SU-DHL-6 (cell line): ENCODE measurements at regions not wholly inside any gene's neighbourhood (a gene's known extent, or its start where the extent isn't known, plus 50 kb on each side); places are given as distances from the start of the nearest gene placed in this dataset.

ENCODE experiments used
- H2AFZ ChIP-seq: fragments of 200-600 bp; sonication (generic); 2 replicates; pipeline ENCODE4 v1.6.1; 2014; ENCODE audit warnings: low read depth, mild to moderate bottlenecking, moderate library complexity, mixed read lengths, antibody characterized with exemption, low read length; ENCODE audit not compliant: severe bottlenecking
- H3F3A ChIP-seq: fragments of 200-600 bp; shearing (Covaris generic); 2 replicates; pipeline ENCODE4 v1.6.0; 2016; ENCODE audit warnings: antibody characterized with exemption, mild to moderate bottlenecking; ENCODE audit not compliant: insufficient read depth
- H3K27ac ChIP-seq: fragments of 200-600 bp; sonication (generic); 2 replicates; pipeline ENCODE4 v1.5.1; 2016; ENCODE audit warnings: low read depth, mild to moderate bottlenecking, low read length, moderate library complexity, mixed read lengths
- H3K27me3 ChIP-seq: fragments of 200-600 bp; sonication (generic), shearing (Covaris generic); 2 replicates; pipeline ENCODE4 v1.6.0; 2014; ENCODE audit warnings: mild to moderate bottlenecking, low read length
- H3K36me3 ChIP-seq: fragments of 200-600 bp; sonication (generic); 2 replicates; pipeline ENCODE4 v1.6.1; 2014; ENCODE audit warnings: mild to moderate bottlenecking, low read length, mixed read lengths
- H3K4me2 ChIP-seq: fragments of 300-600, 200-600 bp; shearing (Covaris generic), sonication (generic); 2 replicates; pipeline ENCODE4 v1.6.0; 2014; ENCODE audit warnings: low read length, low read depth, mild to moderate bottlenecking; ENCODE audit not compliant: poor library complexity, severe bottlenecking
- H3K4me3 ChIP-seq: fragments of 200-600 bp; sonication (generic); 2 replicates; pipeline ENCODE4 v1.5.1; 2014; ENCODE audit warnings: antibody characterized with exemption, low read length, mild to moderate bottlenecking, mixed read lengths; ENCODE audit not compliant: insufficient read depth, poor library complexity, severe bottlenecking
- H3K79me2 ChIP-seq: fragments of 200-600 bp; sonication (generic); 2 replicates; pipeline ENCODE4 v1.6.1; 2014; ENCODE audit warnings: mild to moderate bottlenecking, low read length, moderate library complexity; ENCODE audit not compliant: insufficient read depth
- H3K9ac ChIP-seq: fragments of 200-600 bp; sonication (generic); 2 replicates; pipeline ENCODE4 v1.7.0; 2014; ENCODE audit warnings: mild to moderate bottlenecking, low read length
- H3K9me2 ChIP-seq: fragments of 200-600 bp; sonication (generic); replicated peaks from 2 replicates; pipeline ENCODE4 v1.6.1; 2014; ENCODE audit warnings: low read length; ENCODE audit not compliant: insufficient read depth
- H3K9me3 ChIP-seq: fragments of 200-600 bp; sonication (generic); 2 replicates; pipeline ENCODE4 v1.6.1; 2014; ENCODE audit warnings: low read length, mixed read lengths; ENCODE audit not compliant: insufficient read depth
- H4K20me1 ChIP-seq: fragments of 200-600 bp; sonication (generic); 2 replicates; pipeline ENCODE4 v1.6.1; 2014; ENCODE audit warnings: low read depth, mild to moderate bottlenecking, antibody characterized with exemption, low read length, moderate library complexity, mixed read lengths
- EZH2phosphoT487 ChIP-seq: fragments of 200-600 bp; sonication (generic), shearing (Covaris generic); conservative IDR thresholded peaks from 2 replicates; pipeline ENCODE4 v1.6.1; 2018; ENCODE audit warnings: mild to moderate bottlenecking, antibody characterized with exemption, low read length, moderate library complexity, mixed read lengths
- TF ChIP-seq, protein P1 (sequence below): fragments of 200-600 bp; sonication (generic); IDR thresholded peaks from one replicate; pipeline ENCODE4 v1.5.1; 2017; ENCODE audit warnings: antibody characterized with exemption, mild to moderate bottlenecking, low read length, moderate library complexity; ENCODE audit not compliant: insufficient read depth, poor library complexity, severe bottlenecking

GRCh38 chr10:44043646-44044375, 341.1 kb downstream of the CXCL12 start:
- H3K9me2 ChIP-seq, result no peaks in the 10 kb centered on the region
- no peak overlapping the region for H3K27ac ChIP-seq
- H3K79me2 ChIP-seq, result no peaks in the 10 kb centered on the region
- no peak for TF ChIP-seq EZH2phosphoT487
- TF ChIP-seq, protein P1, sequence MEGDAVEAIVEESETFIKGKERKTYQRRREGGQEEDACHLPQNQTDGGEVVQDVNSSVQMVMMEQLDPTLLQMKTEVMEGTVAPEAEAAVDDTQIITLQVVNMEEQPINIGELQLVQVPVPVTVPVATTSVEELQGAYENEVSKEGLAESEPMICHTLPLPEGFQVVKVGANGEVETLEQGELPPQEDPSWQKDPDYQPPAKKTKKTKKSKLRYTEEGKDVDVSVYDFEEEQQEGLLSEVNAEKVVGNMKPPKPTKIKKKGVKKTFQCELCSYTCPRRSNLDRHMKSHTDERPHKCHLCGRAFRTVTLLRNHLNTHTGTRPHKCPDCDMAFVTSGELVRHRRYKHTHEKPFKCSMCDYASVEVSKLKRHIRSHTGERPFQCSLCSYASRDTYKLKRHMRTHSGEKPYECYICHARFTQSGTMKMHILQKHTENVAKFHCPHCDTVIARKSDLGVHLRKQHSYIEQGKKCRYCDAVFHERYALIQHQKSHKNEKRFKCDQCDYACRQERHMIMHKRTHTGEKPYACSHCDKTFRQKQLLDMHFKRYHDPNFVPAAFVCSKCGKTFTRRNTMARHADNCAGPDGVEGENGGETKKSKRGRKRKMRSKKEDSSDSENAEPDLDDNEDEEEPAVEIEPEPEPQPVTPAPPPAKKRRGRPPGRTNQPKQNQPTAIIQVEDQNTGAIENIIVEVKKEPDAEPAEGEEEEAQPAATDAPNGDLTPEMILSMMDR, result no peak
- H3K4me2 ChIP-seq, result no peak overlapping the region
- H3K9me3 ChIP-seq, result no peaks in the 10 kb centered on the region
- H4K20me1 ChIP-seq, result no peaks in the 10 kb centered on the region
- no peaks in the 10 kb centered on the region for H3K36me3 ChIP-seq
- no peaks in the 10 kb centered on the region for H3K27me3 ChIP-seq
- no peak overlapping the region for H2AFZ ChIP-seq
- no peak overlapping the region for H3K4me3 ChIP-seq
- no peaks in the 10 kb centered on the region for H3F3A ChIP-seq
- no peak overlapping the region for H3K9ac ChIP-seq

GRCh38 chr10:44042926-44043602, 341.8 kb downstream of the CXCL12 start:
- no peaks in the 10 kb centered on the region for H3K9me2 ChIP-seq
- TF ChIP-seq, protein P1, result no peak
- TF ChIP-seq EZH2phosphoT487, result no peak

DNA sequence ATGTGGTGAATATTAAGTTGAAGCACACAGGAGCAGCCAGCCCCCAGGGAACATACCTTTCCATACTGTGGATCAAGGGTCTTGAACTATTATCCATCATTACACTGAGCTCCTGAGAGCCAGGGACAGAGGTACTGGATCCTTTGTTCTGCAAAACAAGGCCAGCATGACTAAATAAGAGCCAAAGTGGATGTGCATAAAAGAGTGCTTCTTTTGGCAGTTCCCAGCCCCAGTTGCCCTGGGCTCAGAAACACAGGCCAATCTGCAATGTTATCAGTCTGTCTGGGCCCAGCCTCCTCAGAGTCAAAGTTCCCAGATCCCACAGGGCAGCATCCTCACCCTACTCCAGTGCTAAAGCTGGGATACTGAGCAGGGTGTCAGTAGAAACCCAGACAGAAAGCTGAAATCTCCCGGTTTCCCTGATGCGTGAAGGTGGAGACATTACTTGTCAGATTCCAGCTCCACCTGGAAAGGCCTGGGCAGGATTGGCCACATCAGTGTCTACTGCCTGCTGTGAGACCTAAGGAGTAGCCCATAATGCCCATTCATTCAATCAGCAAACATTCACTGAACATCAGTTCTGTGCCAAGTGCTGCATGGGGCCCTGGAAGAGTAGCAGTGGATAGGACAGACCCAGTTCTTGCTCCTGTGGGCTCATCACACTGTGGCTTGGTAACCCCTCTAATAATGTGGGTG, 342.7 kb downstream of the CXCL12 start:
- Histone ChIP-seq H3K36me3 (no peaks in the 10 kb centered on the region), H3K9ac (no peak overlapping the region), H3K4me3 (no peak overlapping the region), H3K79me2 (no peaks in the 10 kb centered on the region), H2AFZ (no peak overlapping the region), H3K9me3 (no peaks in the 10 kb centered on the region), H3K27me3 (no peaks in the 10 kb centered on the region), H3K27ac (no peak overlapping the region), H3K9me2 (no peaks in the 10 kb centered on the region), H3F3A (no peaks in the 10 kb centered on the region), H4K20me1 (no peaks in the 10 kb centered on the region), H3K4me2 (no peak overlapping the region)
- TF ChIP-seq, protein P1, result no peak
- no peak for TF ChIP-seq EZH2phosphoT487

More at GRCh38 chr10:44042926-44043602, 341.8 kb downstream of the CXCL12 start:
- no peaks in the 10 kb centered on the region for H4K20me1 ChIP-seq
- no peaks in the 10 kb centered on the region for H3K27me3 ChIP-seq
- no peak overlapping the region for H3K4me3 ChIP-seq
- no peaks in the 10 kb centered on the region for H3F3A ChIP-seq
- no peaks in the 10 kb centered on the region for H3K79me2 ChIP-seq
- H2AFZ ChIP-seq, result no peak overlapping the region
- H3K9me3 ChIP-seq, result no peaks in the 10 kb centered on the region
- H3K4me2 ChIP-seq, result no peak overlapping the region
- no peak overlapping the region for H3K9ac ChIP-seq
- H3K36me3 ChIP-seq, result no peaks in the 10 kb centered on the region
- no peak overlapping the region for H3K27ac ChIP-seq
